Endodermal cell (in vitro differentiated cells): ENCODE measurements at regions not wholly inside any gene's neighbourhood (a gene's known extent, or its start where the extent isn't known, plus 50 kb on each side); places are given as distances from the start of the nearest gene placed in this dataset.
"Not testable (repeated sequence)": the region's sequence is repeated elsewhere in the genome, so short reads cannot be mapped to it uniquely, and the experiment has no call there.

ENCODE experiments used
- DNase-seq: peaks from one replicate; pipeline ENCODE4 v3.0.0-alpha.2; 2017
- H3K27ac ChIP-seq: 2 replicates; pipeline ENCODE4 v1.5.1; 2013; ENCODE audit warnings: mild to moderate bottlenecking, low read depth, low read length, moderate library complexity
- H3K27me3 ChIP-seq: 2 replicates; pipeline ENCODE4 v1.6.1; 2013; ENCODE audit warnings: mild to moderate bottlenecking, low read length, moderate library complexity; ENCODE audit not compliant: insufficient read depth, control insufficient read depth, poor library complexity, severe bottlenecking
- H3K36me3 ChIP-seq: 2 replicates; pipeline ENCODE4 v1.7.0; 2013; ENCODE audit warnings: mild to moderate bottlenecking, low read length, moderate library complexity; ENCODE audit not compliant: control insufficient read depth, insufficient read depth
- H3K4me1 ChIP-seq: one replicate; pipeline ENCODE4 v1.7.0; 2013; ENCODE audit warnings: low read length; ENCODE audit not compliant: control insufficient read depth, insufficient read depth
- H3K4me3 ChIP-seq: 2 replicates; pipeline ENCODE4 v1.5.1; 2013; ENCODE audit warnings: mild to moderate bottlenecking, low read length, moderate library complexity
- H3K9ac ChIP-seq: 2 replicates; pipeline ENCODE4 v1.6.1; 2013; ENCODE audit warnings: mild to moderate bottlenecking, low read length, moderate library complexity; ENCODE audit not compliant: poor library complexity, severe bottlenecking; ENCODE audit errors: extremely low read depth
- H3K9me3 ChIP-seq: 2 replicates; pipeline ENCODE4 v1.6.1; 2013; ENCODE audit warnings: mild to moderate bottlenecking, low read length, moderate library complexity; ENCODE audit not compliant: control insufficient read depth
- H3K27ac Mint-ChIP-seq: 2 replicates; pipeline ENCODE4 v1.8.0; 2020; ENCODE audit warnings: mixed read lengths
- H3K27me3 Mint-ChIP-seq: 2 replicates; pipeline ENCODE4 v1.8.0; 2021; ENCODE audit warnings: mild to moderate bottlenecking, mixed read lengths; ENCODE audit not compliant: insufficient read depth
- H3K36me3 Mint-ChIP-seq: 2 replicates; pipeline ENCODE4 v1.8.0; 2020; ENCODE audit warnings: low read depth, mixed read lengths
- H3K4me1 Mint-ChIP-seq: 2 replicates; pipeline ENCODE4 v1.8.0; 2020; ENCODE audit warnings: mixed read lengths
- H3K4me3 Mint-ChIP-seq: 2 replicates; pipeline ENCODE4 v1.8.0; 2020; ENCODE audit warnings: mild to moderate bottlenecking, moderate library complexity, mixed read lengths
- H3K9me3 Mint-ChIP-seq: 2 replicates; pipeline ENCODE4 v1.8.0; 2020; ENCODE audit warnings: mild to moderate bottlenecking, mixed read lengths
- WGBS, 2 experiments: methylation state at CpG; one replicate each; pipeline versions ENCODE4 v1.1.5 to v1.1.7; 2013; ENCODE audit warnings: missing lambda C conversion rate in 2 of 2, mixed read lengths in 1 of 2; ENCODE audit not compliant: insufficient coverage in 1 of 2, insufficient read length in 1 of 2; 5-methylcytosine and 5-hydroxymethylcytosine counted together
- TF ChIP-seq, protein P1 (sequence below): fragments of 200-600 bp; sonication (generic); conservative IDR thresholded peaks from 2 replicates; pipeline ENCODE4 v1.5.0; 2021; ENCODE audit warnings: antibody characterized with exemption, mild to moderate bottlenecking

DNA sequence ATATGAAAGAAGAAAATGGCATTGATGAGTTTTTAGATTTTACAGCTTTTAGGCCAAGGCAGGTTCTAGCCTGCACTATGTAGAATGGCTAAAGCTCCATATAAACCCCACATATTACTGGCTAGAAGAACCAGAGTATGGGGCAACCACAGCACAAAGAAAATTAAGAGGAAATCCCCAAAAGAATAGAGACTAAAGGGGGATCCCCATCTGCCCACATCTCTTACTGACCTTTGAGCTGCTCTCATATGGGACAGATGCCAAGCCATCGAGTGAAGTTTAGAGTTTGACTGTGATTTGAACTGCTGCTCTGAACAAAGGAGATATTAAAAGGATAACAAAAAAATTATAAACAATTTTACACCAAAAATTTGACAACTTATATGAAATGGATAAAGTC lies 102.2 kb upstream of the HAO2 start:
- H3K4me3 ChIP-seq: no peak overlapping the region
- WGBS, 2 experiments: 86% methylated on average over 1 of the region's 1 CpG; no CpG with 5 or more reads in 1 of the 2 experiments
- H3K27me3 ChIP-seq: no peaks in the 10 kb centered on the region
- DNase-seq: no peak
- H3K27ac Mint-ChIP-seq: no peak overlapping the region
- H3K4me1 ChIP-seq: no peaks in the 10 kb centered on the region
- H3K27ac ChIP-seq: no peak overlapping the region
- H3K36me3 ChIP-seq: no peaks in the 10 kb centered on the region
- no peaks in the 10 kb centered on the region for H3K27me3 Mint-ChIP-seq
- H3K9ac ChIP-seq: no peak overlapping the region
- no peaks in the 10 kb centered on the region for H3K36me3 Mint-ChIP-seq
- H3K4me1 Mint-ChIP-seq: no peaks in the 10 kb centered on the region
- H3K9me3 Mint-ChIP-seq: no peaks in the 10 kb centered on the region
- H3K9me3 ChIP-seq: no peaks in the 10 kb centered on the region
- TF ChIP-seq, protein P1, sequence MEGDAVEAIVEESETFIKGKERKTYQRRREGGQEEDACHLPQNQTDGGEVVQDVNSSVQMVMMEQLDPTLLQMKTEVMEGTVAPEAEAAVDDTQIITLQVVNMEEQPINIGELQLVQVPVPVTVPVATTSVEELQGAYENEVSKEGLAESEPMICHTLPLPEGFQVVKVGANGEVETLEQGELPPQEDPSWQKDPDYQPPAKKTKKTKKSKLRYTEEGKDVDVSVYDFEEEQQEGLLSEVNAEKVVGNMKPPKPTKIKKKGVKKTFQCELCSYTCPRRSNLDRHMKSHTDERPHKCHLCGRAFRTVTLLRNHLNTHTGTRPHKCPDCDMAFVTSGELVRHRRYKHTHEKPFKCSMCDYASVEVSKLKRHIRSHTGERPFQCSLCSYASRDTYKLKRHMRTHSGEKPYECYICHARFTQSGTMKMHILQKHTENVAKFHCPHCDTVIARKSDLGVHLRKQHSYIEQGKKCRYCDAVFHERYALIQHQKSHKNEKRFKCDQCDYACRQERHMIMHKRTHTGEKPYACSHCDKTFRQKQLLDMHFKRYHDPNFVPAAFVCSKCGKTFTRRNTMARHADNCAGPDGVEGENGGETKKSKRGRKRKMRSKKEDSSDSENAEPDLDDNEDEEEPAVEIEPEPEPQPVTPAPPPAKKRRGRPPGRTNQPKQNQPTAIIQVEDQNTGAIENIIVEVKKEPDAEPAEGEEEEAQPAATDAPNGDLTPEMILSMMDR: no peak
- no peak overlapping the region for H3K4me3 Mint-ChIP-seq

- no peaks in the 10 kb centered on the region for H3K9me3 Mint-ChIP-seq
- H3K27me3 Mint-ChIP-seq: no peaks in the 10 kb centered on the region
- no peak for DNase-seq
- WGBS, 2 experiments: 83 to 93% methylated on average over 1 to 3 of the region's 3 CpGs
- Histone ChIP-seq H3K27me3 (no peaks in the 10 kb centered on the region), H3K9ac (no peak overlapping the region), H3K4me1 (no peaks in the 10 kb centered on the region), H3K9me3 (no peaks in the 10 kb centered on the region), H3K27ac (no peak overlapping the region), H3K36me3 (no peaks in the 10 kb centered on the region), H3K4me3 (no peak overlapping the region)
- H3K4me3 Mint-ChIP-seq: no peak overlapping the region
- no peaks in the 10 kb centered on the region for H3K36me3 Mint-ChIP-seq
- TF ChIP-seq, protein P1: no peak
- H3K4me1 Mint-ChIP-seq: no peaks in the 10 kb centered on the region
- H3K27ac Mint-ChIP-seq: no peak overlapping the region
Measured at GRCh38 chr1:119266858-119267257, 101.7 kb upstream of the HAO2 start.

- not testable (repeated sequence) for H3K9ac ChIP-seq, H3K4me3 ChIP-seq, H3K27ac ChIP-seq, H3K9me3 ChIP-seq, H3K4me3 Mint-ChIP-seq, H3K27ac Mint-ChIP-seq, H3K4me1 Mint-ChIP-seq, H3K9me3 Mint-ChIP-seq, DNase-seq, H3K4me1 ChIP-seq, H3K36me3 Mint-ChIP-seq, H3K27me3 ChIP-seq, H3K27me3 Mint-ChIP-seq, H3K36me3 ChIP-seq
- 90 to 94% methylated on average over 2 to 4 of the region's 4 CpGs for WGBS, 2 experiments
Measured at GRCh38 chr1:119267288-119267687, 101.3 kb upstream of the HAO2 start.

GRCh38 chr1:119268879-119269278 lies 99.7 kb upstream of the HAO2 start:
- Mint-ChIP-seq H3K36me3 (no peaks in the 10 kb centered on the region), H3K4me1 (no peaks in the 10 kb centered on the region), H3K27me3 (no peaks in the 10 kb centered on the region), H3K4me3 (no peak overlapping the region), H3K27ac (no peak overlapping the region), H3K9me3 (no peaks in the 10 kb centered on the region)
- H3K4me3 ChIP-seq: no peak overlapping the region
- TF ChIP-seq, protein P1: no peak
- no peaks in the 10 kb centered on the region for H3K36me3 ChIP-seq
- DNase-seq: no peak
- H3K4me1 ChIP-seq: no peaks in the 10 kb centered on the region
- no peak overlapping the region for H3K27ac ChIP-seq
- H3K9ac ChIP-seq: no peak overlapping the region
- no peaks in the 10 kb centered on the region for H3K27me3 ChIP-seq
- H3K9me3 ChIP-seq: no peaks in the 10 kb centered on the region
- no CpG with 5 or more reads among the region's 1 CpG for WGBS, 2 experiments
